ENCODE measurements at regions not wholly inside any gene's neighbourhood (a gene's known extent, or its start where the extent isn't known, plus 50 kb on each side); places are given as distances from the start of the nearest gene placed in this dataset.

GRCh38 chr2:14902953-14903352 lies 270.4 kb downstream of the LRATD1 start:
- TF ChIP-seq CTCF (IDR thresholded peaks at IDR 0.05 in 8 of 11, conservative IDR thresholded peaks at IDR 0.05 in 3 of 11) (no peak), POLR2A (IDR thresholded peaks at IDR 0.05) (no peak)
